Right lung (tissue), 2 donors: ENCODE measurements at regions not wholly inside any gene's neighbourhood (a gene's known extent, or its start where the extent isn't known, plus 50 kb on each side); places are given as distances from the start of the nearest gene placed in this dataset.
A peak's percentile ranks its signal among the peaks of the same experiment; 100 is the strongest.

ENCODE experiments used
- DNase-seq, 2 donors: peaks; one replicate each; pipeline ENCODE4 v3.0.0-alpha.2; 2013

DNA sequence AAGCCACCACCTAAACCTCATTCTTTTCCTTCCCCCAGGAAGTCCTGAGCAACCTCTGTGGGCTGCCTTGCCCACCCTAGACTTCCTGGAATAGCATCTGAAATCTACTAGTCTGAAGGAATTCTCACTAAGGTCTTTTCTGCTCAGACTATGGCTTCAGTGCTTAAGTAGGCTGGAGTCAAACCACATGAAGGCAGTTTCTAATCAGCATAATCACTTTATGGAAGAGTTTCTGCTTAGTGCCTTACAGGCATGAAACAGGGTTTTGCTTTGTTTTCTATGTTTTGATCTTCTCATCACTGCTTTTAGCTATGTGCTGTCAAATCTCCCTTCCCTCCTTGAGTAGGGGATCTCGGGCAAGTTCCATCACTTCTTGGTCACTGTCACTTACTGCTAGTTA, 117.7 kb downstream of the WT1 start:
- DNase-seq: no peak

DNA sequence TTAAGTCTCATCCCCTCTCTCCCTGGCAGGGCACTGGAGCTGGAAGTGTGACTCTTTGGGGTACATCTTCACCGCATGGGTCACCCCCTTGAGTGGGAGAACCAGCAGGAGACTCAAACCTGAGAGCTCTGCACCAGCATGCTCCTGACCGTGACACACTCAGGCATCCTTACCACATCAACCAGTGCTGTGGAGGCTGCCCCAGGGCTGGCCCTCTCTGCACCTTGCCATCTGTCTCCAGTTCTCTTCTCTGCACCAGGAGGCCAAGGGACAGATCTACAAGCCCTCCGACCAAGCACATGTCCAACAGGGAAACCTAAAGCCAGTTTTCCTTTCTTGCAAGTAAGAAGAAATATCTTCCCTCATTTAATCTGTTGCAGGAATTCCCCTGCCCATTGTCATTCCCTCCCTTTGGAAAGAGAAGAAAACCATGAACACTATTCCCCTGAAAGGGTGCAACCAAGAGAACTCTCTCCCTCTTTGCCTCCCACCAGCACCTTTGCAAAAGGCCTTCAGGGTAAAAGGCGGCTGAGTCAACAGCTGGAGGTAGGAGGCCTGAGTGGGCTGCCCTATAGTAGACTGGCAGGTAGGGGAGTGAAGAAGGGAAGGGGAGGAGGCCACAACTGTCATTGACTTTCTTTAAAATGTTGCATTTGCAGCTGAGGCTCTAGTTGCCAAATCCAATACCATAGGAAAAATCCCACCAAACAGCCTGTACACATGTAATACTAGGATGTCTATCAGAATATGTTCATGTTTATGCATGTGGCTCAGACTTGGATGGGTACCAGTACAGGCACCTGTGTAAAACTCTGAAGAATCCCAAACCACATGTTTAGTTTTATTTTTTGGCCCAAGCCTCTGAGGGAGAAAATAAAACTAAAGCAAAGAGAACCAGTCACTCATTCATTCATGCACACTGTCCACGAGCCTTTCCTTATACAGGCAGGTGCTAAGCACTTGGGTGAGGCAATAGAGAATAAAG, 117.0 kb downstream of the WT1 start:
- no peak for DNase-seq

DNA sequence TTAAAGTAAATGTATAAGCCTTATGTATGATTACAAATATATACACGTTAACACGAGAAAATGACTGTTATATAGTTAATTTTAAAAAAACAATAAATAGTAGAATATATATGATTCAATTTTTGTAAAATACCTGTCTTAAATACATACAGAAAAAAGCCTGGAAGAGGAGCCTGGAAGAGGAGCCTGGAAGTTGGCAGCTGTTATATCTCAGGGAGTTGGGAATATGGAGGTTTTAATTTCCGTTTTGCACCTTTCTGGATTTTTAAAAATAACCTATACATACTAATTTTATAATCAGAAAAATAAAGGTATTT, 111.6 kb downstream of the WT1 start:
- no peak for DNase-seq

DNA sequence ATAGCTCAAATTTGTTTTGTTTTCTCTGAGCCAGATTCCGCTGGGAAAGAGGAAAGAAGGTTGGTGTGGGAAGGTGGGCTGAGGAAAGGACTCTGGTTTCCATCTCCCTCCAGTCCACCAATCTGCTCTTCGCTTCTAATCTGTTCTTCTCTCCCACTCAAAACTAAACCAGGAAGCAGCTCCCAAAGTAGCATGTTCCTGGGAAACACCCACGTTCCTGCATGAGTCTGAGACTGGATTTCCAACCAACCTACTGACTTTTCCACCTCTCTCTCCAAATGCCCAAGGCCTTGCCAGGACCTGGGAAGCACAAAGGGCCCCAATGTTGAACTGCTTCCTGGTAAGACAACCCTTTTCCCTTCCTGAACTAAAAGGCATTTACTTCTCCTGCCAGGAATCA, 110.2 kb downstream of the WT1 start:
- no peak for DNase-seq

DNA sequence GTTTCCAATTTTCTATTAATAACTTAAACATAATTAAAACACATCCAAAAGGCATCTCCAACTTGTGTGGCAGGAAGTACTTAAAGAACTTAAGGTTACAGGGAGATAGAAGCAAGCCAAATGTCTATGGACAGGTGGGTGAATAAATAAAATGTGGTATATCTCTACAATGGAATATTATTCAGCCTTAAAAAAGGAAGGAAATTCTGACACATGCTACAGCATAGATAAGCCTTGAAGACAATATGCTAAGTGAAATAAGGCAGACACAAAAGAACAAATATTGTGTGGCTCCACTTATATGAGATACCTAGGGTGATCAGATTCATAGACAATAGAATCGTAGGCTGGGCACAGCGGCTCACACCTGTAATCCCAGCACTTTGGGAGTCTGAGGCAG, 109.6 kb downstream of the WT1 start:
- DNase-seq: no peak

DNA sequence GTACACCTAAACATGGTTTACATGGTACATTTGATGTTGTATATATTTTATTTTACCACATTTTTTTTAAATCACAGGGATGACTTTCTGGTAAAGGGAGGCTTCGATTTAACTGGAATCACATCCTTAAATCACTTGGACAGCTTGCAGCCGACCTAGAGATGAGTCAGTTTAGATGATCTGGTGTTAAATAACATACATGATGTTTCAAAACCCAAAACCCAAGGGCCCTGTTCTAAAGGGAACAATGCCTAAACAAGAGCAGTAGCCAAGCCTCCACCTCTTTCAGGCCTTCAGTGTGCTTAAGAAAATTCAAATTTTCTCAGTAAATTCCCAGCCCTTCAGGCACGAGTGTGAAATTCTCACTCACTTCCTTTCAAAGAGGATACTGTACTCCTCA, 108.8 kb downstream of the WT1 start:
- DNase-seq: no peak

DNA sequence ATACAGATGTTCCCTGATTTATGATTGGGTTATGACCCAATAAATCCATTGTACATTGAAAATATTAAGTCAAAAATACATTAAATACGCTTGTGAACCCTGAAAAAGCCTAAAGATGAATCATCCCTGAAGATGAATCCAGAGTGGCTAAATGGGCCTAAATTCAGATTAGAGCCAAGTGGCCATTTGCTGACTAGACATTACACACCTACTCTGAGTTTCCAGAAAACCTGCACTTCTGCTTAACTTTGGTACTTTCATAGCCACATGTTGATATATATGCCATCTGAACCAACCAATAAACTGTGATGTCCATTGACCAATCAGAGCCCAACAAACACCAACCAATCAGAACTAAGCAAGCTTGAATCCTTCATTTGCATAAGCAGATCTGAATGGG, 106.9 kb downstream of the WT1 start:
- no peak for DNase-seq

DNA sequence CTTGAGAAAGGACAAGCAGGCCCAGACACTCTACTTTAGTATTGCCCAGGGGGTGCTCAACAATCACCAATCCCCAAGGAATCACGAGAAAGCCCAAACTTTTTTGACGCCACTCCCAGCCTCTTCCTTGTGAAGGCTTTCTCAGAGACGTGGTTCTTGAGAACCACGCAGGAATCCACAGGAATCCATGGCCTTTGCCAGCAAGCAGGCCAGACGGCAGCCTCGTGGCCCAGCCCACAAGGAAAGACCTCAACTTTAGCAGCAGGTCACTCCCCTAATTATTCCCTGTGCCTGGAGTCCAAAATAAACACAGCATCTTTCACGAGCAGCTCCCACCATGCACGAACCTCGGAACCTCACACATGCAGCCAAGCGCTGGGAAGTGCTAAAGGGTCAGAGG, 104.2 kb downstream of the WT1 start:
- no peak for DNase-seq

DNA sequence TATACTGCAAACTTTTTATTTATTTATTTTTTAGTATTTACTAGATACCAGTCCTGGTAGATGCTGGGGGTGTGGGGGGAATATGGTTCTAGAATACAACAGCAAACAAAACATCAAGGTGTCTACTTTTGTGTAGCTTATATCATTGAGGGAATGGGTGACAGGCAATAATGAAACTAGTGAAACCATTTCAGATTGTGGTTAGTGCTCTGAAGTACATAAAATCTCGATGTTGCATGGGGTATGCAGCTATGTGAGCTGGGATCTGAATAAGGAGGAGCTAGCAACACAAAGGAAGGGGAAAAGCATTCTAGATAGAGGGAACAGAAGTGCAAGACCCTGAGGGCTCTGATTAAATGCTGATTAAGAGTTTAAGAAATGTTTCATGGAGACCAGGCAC, 103.5 kb downstream of the WT1 start:
- no peak for DNase-seq

DNA sequence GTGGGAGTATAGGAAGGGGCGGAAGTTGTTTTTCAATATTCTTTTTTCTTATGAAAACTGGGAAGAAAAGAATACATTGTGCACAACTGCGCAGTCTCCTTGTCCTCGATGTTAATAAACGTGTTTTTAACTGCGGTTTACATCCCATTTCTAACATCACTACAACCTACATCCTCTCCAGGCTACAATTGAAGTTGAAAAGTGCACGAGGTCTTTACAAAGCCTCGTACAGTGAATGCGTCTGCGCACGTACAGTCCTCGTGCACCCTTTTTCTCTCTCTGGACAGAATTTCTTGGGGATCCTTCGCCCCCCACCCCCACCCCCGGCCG, 102.4 kb downstream of the WT1 start:
- DNase-seq: no peak

DNA sequence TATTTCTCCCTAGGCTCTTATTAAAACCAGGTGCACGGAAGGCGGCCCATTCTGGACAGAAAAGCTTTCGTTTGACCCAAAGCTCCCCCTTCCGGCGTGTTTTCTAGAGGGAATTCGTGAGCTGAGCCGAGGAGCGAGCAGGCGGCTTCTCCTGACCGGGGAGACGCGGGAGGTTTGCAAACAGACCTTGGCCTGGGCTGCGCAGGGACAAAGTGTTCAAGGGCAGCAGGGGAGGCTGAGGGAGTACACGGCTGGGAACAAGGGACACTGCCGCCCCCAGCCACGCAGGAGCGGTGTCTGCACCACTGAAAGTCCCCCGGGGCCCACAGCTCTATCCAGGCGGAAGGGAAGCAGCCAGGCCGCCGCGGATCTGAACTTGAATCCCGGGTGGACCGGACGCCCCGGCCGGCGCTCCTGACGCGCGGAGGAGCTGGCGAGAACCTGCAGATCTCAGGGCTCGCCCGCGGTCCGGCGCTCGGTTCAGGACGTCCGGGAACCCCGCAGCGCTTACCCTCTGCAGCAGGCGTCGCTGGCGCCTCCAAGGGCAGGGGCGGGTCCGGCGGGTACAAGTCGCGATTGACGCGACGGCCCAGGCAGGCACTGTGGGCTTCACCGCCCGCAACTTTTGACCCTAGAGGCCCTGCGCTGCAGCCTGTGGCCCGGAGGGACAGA, 101.9 kb downstream of the WT1 start:
- peak; percentile 51 to 53 for DNase-seq

DNA sequence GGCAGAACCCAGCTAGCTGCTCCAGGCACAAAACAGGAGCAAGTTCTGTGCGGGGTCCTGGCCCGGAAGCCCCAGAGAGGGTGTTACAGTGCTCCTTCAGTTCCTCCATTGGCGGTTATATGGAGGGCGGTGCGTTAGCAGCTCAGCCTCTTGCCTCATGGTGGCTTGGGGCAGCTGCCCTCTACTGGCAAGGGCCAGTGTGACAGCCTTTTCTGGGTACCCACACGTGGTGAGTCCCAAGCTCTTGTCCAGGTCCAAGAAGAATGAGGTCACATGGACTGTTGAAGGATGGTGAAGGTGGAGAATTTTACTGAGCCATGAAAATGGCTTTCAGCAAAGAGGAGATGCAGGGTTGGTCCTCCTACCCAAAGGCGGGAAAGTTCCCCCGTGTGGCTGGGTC, 100.5 kb downstream of the WT1 start:
- DNase-seq: no peak
